Activated naive CD4-positive, alpha-beta T cell treated with anti-CD3 and anti-CD28 coated beads, Interleukin-2, amount 50 U/mL, for 24 hours (primary cell): ENCODE measurements at regions not wholly inside any gene's neighbourhood (a gene's known extent, or its start where the extent isn't known, plus 50 kb on each side); places are given as distances from the start of the nearest gene placed in this dataset.
"Not testable (repeated sequence)": the region's sequence is repeated elsewhere in the genome, so short reads cannot be mapped to it uniquely, and the experiment has no call there.

Source experiments
- H3K27ac Mint-ChIP-seq: one replicate; pipeline ENCODE4 v1.8.0; 2021; ENCODE audit warnings: mild to moderate bottlenecking, mixed read lengths
- H3K27me3 Mint-ChIP-seq: one replicate; pipeline ENCODE4 v1.8.0; 2021; ENCODE audit warnings: mixed read lengths
- H3K36me3 Mint-ChIP-seq: one replicate; pipeline ENCODE4 v1.8.0; 2021; ENCODE audit warnings: mixed read lengths
- H3K4me1 Mint-ChIP-seq: one replicate; pipeline ENCODE4 v1.8.0; 2021; ENCODE audit warnings: mixed read lengths
- H3K4me3 Mint-ChIP-seq: one replicate; pipeline ENCODE4 v1.8.0; 2021; ENCODE audit warnings: mild to moderate bottlenecking, mixed read lengths
- H3K9me3 Mint-ChIP-seq: one replicate; pipeline ENCODE4 v1.8.0; 2021; ENCODE audit warnings: mixed read lengths

GRCh38 chr17:53765609-53766008, 57.1 kb upstream of the KIF2B start:
- Mint-ChIP-seq H3K36me3 (no peaks in the 10 kb centered on the region), H3K4me1 (no peaks in the 10 kb centered on the region), H3K9me3 (peaks cover 4% of the 10 kb centered on the region), H3K4me3 (no peak overlapping the region), H3K27me3 (no peaks in the 10 kb centered on the region), H3K27ac (no peak overlapping the region)

- Mint-ChIP-seq H3K4me1 (no peaks in the 10 kb centered on the region), H3K27me3 (no peaks in the 10 kb centered on the region), H3K4me3 (no peak overlapping the region), H3K27ac (no peak overlapping the region), H3K9me3 (peaks cover 4% of the 10 kb centered on the region), H3K36me3 (no peaks in the 10 kb centered on the region)
These were observed 57.6 kb upstream of the KIF2B start for GRCh38 chr17:53765129-53765528.

GRCh38 chr17:53757559-53757958, 65.2 kb upstream of the KIF2B start:
- peaks cover 5% of the 10 kb centered on the region for H3K9me3 Mint-ChIP-seq
- H3K4me1 Mint-ChIP-seq, result no peaks in the 10 kb centered on the region
- H3K4me3 Mint-ChIP-seq, result no peak overlapping the region
- no peak overlapping the region for H3K27ac Mint-ChIP-seq
- H3K27me3 Mint-ChIP-seq, result no peaks in the 10 kb centered on the region
- no peaks in the 10 kb centered on the region for H3K36me3 Mint-ChIP-seq

- H3K36me3 Mint-ChIP-seq, H3K27ac Mint-ChIP-seq, H3K4me3 Mint-ChIP-seq, H3K27me3 Mint-ChIP-seq, H3K4me1 Mint-ChIP-seq, H3K9me3 Mint-ChIP-seq: not testable (repeated sequence)
These were observed 65.6 kb upstream of the KIF2B start for GRCh38 chr17:53757116-53757515.

- no peaks in the 10 kb centered on the region for H3K36me3 Mint-ChIP-seq
- H3K4me3 Mint-ChIP-seq, result no peak overlapping the region
- no peaks in the 10 kb centered on the region for H3K4me1 Mint-ChIP-seq
- H3K9me3 Mint-ChIP-seq, result peaks cover 11% of the 10 kb centered on the region
- H3K27ac Mint-ChIP-seq, result no peak overlapping the region
- no peaks in the 10 kb centered on the region for H3K27me3 Mint-ChIP-seq
These were observed 73.5 kb upstream of the KIF2B start for GRCh38 chr17:53749178-53749577.

- H3K27me3 Mint-ChIP-seq, H3K4me1 Mint-ChIP-seq, H3K27ac Mint-ChIP-seq, H3K36me3 Mint-ChIP-seq, H3K4me3 Mint-ChIP-seq: not testable (repeated sequence)
- H3K9me3 Mint-ChIP-seq, result peaks cover 11% of the 10 kb centered on the region
These were observed 74.4 kb upstream of the KIF2B start for GRCh38 chr17:53748159-53748820.

GRCh38 chr17:53740312-53740711, 82.4 kb upstream of the KIF2B start:
- H3K36me3 Mint-ChIP-seq, result no peaks in the 10 kb centered on the region
- no peaks in the 10 kb centered on the region for H3K27me3 Mint-ChIP-seq
- H3K27ac Mint-ChIP-seq, result no peak overlapping the region
- no peaks in the 10 kb centered on the region for H3K4me1 Mint-ChIP-seq
- H3K9me3 Mint-ChIP-seq, result no peaks in the 10 kb centered on the region
- no peak overlapping the region for H3K4me3 Mint-ChIP-seq

GRCh38 chr17:53736516-53737240, 86.0 kb upstream of the KIF2B start:
- Mint-ChIP-seq H3K27ac (no peak overlapping the region), H3K4me1 (no peaks in the 10 kb centered on the region), H3K27me3 (no peaks in the 10 kb centered on the region), H3K36me3 (no peaks in the 10 kb centered on the region), H3K4me3 (no peak overlapping the region), H3K9me3 (no peaks in the 10 kb centered on the region)

GRCh38 chr17:53724726-53725125, 98.0 kb upstream of the KIF2B start:
- H3K4me1 Mint-ChIP-seq, result no peaks in the 10 kb centered on the region
- no peak overlapping the region for H3K27ac Mint-ChIP-seq
- peaks cover 13% of the 10 kb centered on the region for H3K9me3 Mint-ChIP-seq
- no peaks in the 10 kb centered on the region for H3K27me3 Mint-ChIP-seq
- H3K36me3 Mint-ChIP-seq, result no peaks in the 10 kb centered on the region
- no peak overlapping the region for H3K4me3 Mint-ChIP-seq

- no peak overlapping the region for H3K4me3 Mint-ChIP-seq
- H3K4me1 Mint-ChIP-seq, result no peaks in the 10 kb centered on the region
- no peaks in the 10 kb centered on the region for H3K27me3 Mint-ChIP-seq
- no peak overlapping the region for H3K27ac Mint-ChIP-seq
- H3K9me3 Mint-ChIP-seq, result peaks cover 9% of the 10 kb centered on the region
- H3K36me3 Mint-ChIP-seq, result no peaks in the 10 kb centered on the region
These were observed 100.3 kb upstream of the KIF2B start for GRCh38 chr17:53722407-53722806.

GRCh38 chr17:53721101-53721500, 101.6 kb upstream of the KIF2B start:
- no peak overlapping the region for H3K27ac Mint-ChIP-seq
- no peak overlapping the region for H3K4me3 Mint-ChIP-seq
- H3K36me3 Mint-ChIP-seq, result no peaks in the 10 kb centered on the region
- H3K4me1 Mint-ChIP-seq, result no peaks in the 10 kb centered on the region
- H3K9me3 Mint-ChIP-seq, result peaks cover 8% of the 10 kb centered on the region
- H3K27me3 Mint-ChIP-seq, result no peaks in the 10 kb centered on the region

GRCh38 chr17:53719229-53719628, 103.5 kb upstream of the KIF2B start:
- no peak overlapping the region for H3K4me3 Mint-ChIP-seq
- no peaks in the 10 kb centered on the region for H3K27me3 Mint-ChIP-seq
- no peaks in the 10 kb centered on the region for H3K36me3 Mint-ChIP-seq
- peaks cover 8% of the 10 kb centered on the region for H3K9me3 Mint-ChIP-seq
- H3K4me1 Mint-ChIP-seq, result no peaks in the 10 kb centered on the region
- no peak overlapping the region for H3K27ac Mint-ChIP-seq

- no peaks in the 10 kb centered on the region for H3K36me3 Mint-ChIP-seq
- H3K27me3 Mint-ChIP-seq, result no peaks in the 10 kb centered on the region
- no peak overlapping the region for H3K27ac Mint-ChIP-seq
- peaks cover 10% of the 10 kb centered on the region for H3K9me3 Mint-ChIP-seq
- H3K4me1 Mint-ChIP-seq, result no peaks in the 10 kb centered on the region
- no peak overlapping the region for H3K4me3 Mint-ChIP-seq
These were observed 115.2 kb upstream of the KIF2B start for GRCh38 chr17:53707566-53707965.

- Mint-ChIP-seq H3K4me3 (no peak overlapping the region), H3K36me3 (no peaks in the 10 kb centered on the region), H3K4me1 (no peaks in the 10 kb centered on the region), H3K27ac (no peak overlapping the region), H3K9me3 (peaks cover 8% of the 10 kb centered on the region), H3K27me3 (no peaks in the 10 kb centered on the region)
These were observed 126.4 kb upstream of the KIF2B start for GRCh38 chr17:53696286-53696685.

- Mint-ChIP-seq H3K27me3 (no peaks in the 10 kb centered on the region), H3K4me1 (no peaks in the 10 kb centered on the region), H3K4me3 (no peak overlapping the region), H3K27ac (no peak overlapping the region), H3K9me3 (peaks cover 21% of the 10 kb centered on the region), H3K36me3 (no peaks in the 10 kb centered on the region)
These were observed 135.4 kb upstream of the KIF2B start for GRCh38 chr17:53687324-53687723.

GRCh38 chr17:53680745-53681144, 142.0 kb upstream of the KIF2B start:
- H3K27me3 Mint-ChIP-seq, result no peaks in the 10 kb centered on the region
- no peaks in the 10 kb centered on the region for H3K4me1 Mint-ChIP-seq
- no peaks in the 10 kb centered on the region for H3K36me3 Mint-ChIP-seq
- H3K9me3 Mint-ChIP-seq, result peaks cover 23% of the 10 kb centered on the region
- no peak overlapping the region for H3K27ac Mint-ChIP-seq
- no peak overlapping the region for H3K4me3 Mint-ChIP-seq

GRCh38 chr17:53668854-53669253, 153.9 kb upstream of the KIF2B start:
- no peaks in the 10 kb centered on the region for H3K36me3 Mint-ChIP-seq
- H3K27ac Mint-ChIP-seq, result no peak overlapping the region
- no peaks in the 10 kb centered on the region for H3K4me1 Mint-ChIP-seq
- H3K9me3 Mint-ChIP-seq, result peaks cover 11% of the 10 kb centered on the region
- H3K27me3 Mint-ChIP-seq, result no peaks in the 10 kb centered on the region
- no peak overlapping the region for H3K4me3 Mint-ChIP-seq
